Breast epithelium (tissue), 4 donors: ENCODE measurements at regions not wholly inside any gene's neighbourhood (a gene's known extent, or its start where the extent isn't known, plus 50 kb on each side); places are given as distances from the start of the nearest gene placed in this dataset.

Experiments used
- DNase-seq, 2 donors: peaks; one replicate each; pipeline ENCODE4 v3.0.0-alpha.2; 2019; ENCODE audit warnings: low spot score in 2 of 2
- H3K27ac ChIP-seq, 2 donors: fragments of 200-600 bp; sonication (generic) in 1 of 2; one replicate each; pipeline ENCODE4 v1.5.1; 2016 to 2019; ENCODE audit warnings: mild to moderate bottlenecking in 1 of 2
- H3K27me3 ChIP-seq, 2 donors: fragments of 200-600 bp; sonication (generic) in 1 of 2; one replicate each; pipeline versions ENCODE4 v1.5.1 to v1.6.0; 2017 to 2019; ENCODE audit warnings: control low read depth in 1 of 2, mild to moderate bottlenecking in 1 of 2
- H3K36me3 ChIP-seq: fragments of 200-600 bp; one replicate; pipeline ENCODE4 v1.5.1; 2019
- H3K4me1 ChIP-seq, 2 donors: fragments of 200-600 bp; sonication (generic); one replicate each; pipeline ENCODE4 v1.5.1; 2016 to 2019; ENCODE audit warnings: control low read depth in 1 of 2
- H3K4me3 ChIP-seq, 3 donors: fragments of 200-600 bp; sonication (generic); 1 replicate in 2 of 3; 2 replicates in 1 of 3; pipeline ENCODE4 v1.5.1; 2016 to 2019; ENCODE audit warnings: mild to moderate bottlenecking in 3 of 3, moderate library complexity in 2 of 3
- H3K9me3 ChIP-seq, 2 donors: fragments of 200-600 bp; sonication (generic) in 1 of 2; one replicate each; pipeline ENCODE4 v1.5.1; 2016 to 2019; ENCODE audit warnings: control low read depth in 1 of 2
- POLR2A ChIP-seq: fragments of 450-650 bp; IDR thresholded peaks from one replicate; pipeline ENCODE4 v1.6.1; 2016; ENCODE audit warnings: antibody characterized with exemption, mild to moderate bottlenecking, moderate library complexity
- POLR2AphosphoS5 ChIP-seq, 3 donors: sonication (generic); formaldehyde crosslinking; IDR thresholded peaks; one replicate each; pipeline ENCODE4 v1.6.1; 2017; ENCODE audit warnings: antibody characterized with exemption in 3 of 3
- intact Hi-C: fragments of 100-400 bp; cut with DNase I; formaldehyde crosslinking; loops from one replicate; pipeline ENCODE4 v1.15.1; 2023; ENCODE audit warnings: low total_unique reads
- TF ChIP-seq, protein P1 (sequence below), 3 donors: fragments of 450-650 bp; IDR thresholded peaks; one replicate each; pipeline ENCODE4 v1.5.1; 2016 to 2017; ENCODE audit warnings: antibody characterized with exemption in 3 of 3, mild to moderate bottlenecking in 3 of 3, moderate library complexity in 3 of 3

DNA sequence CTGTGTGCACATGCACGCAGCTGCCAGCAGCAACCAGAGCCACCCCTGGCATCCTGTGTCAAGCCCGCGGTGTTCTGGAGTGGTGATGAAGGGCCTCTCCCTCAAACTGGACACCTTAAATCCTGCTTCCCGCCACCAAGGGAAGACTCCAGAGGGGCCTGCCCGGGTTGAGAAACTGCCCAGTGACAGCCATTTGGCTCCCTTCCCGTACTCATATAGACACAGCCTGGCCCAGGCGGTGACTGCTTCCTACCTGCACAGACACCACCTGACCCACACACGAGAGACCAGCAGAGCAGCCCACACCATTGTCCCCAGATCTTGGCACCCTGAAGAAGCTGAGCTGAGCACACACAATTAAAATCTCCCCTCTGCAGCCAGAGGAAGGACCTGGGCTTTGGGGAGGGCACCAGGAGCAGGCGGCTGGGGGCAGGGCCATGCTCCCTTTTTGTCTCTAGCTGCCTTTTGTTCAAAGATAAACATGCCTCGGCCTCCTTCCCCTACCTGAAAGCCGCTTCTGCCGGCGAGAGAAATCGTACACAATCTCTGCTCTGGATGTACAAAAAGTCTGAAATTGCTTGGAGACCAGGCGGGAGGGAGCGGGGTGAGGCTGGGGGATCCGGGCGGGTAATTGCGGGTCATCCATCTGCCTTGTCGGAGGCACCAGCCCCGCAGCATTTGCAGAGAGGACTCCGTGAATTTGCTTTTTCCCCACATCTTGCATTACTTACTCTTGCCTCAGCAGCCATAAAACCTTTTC, 78.4 kb downstream of the TSPAN17 start:
- Histone ChIP-seq H3K4me1 (no peaks in the 10 kb centered on the region), H3K4me3 (no peak overlapping the region), H3K27me3 (peaks cover 0 to 38% of the 10 kb centered on the region in 2 donors), H3K36me3 (no peaks in the 10 kb centered on the region), H3K27ac (no peak overlapping the region), H3K9me3 (no peaks in the 10 kb centered on the region)
- intact Hi-C loops, result no loop called here
- no peak for DNase-seq
- TF ChIP-seq, protein P1, sequence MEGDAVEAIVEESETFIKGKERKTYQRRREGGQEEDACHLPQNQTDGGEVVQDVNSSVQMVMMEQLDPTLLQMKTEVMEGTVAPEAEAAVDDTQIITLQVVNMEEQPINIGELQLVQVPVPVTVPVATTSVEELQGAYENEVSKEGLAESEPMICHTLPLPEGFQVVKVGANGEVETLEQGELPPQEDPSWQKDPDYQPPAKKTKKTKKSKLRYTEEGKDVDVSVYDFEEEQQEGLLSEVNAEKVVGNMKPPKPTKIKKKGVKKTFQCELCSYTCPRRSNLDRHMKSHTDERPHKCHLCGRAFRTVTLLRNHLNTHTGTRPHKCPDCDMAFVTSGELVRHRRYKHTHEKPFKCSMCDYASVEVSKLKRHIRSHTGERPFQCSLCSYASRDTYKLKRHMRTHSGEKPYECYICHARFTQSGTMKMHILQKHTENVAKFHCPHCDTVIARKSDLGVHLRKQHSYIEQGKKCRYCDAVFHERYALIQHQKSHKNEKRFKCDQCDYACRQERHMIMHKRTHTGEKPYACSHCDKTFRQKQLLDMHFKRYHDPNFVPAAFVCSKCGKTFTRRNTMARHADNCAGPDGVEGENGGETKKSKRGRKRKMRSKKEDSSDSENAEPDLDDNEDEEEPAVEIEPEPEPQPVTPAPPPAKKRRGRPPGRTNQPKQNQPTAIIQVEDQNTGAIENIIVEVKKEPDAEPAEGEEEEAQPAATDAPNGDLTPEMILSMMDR (IDR thresholded peaks at IDR 0.05), result no peak
- TF ChIP-seq POLR2A (no peak), POLR2AphosphoS5 (IDR thresholded peaks at IDR 0.05) (no peak)

DNA sequence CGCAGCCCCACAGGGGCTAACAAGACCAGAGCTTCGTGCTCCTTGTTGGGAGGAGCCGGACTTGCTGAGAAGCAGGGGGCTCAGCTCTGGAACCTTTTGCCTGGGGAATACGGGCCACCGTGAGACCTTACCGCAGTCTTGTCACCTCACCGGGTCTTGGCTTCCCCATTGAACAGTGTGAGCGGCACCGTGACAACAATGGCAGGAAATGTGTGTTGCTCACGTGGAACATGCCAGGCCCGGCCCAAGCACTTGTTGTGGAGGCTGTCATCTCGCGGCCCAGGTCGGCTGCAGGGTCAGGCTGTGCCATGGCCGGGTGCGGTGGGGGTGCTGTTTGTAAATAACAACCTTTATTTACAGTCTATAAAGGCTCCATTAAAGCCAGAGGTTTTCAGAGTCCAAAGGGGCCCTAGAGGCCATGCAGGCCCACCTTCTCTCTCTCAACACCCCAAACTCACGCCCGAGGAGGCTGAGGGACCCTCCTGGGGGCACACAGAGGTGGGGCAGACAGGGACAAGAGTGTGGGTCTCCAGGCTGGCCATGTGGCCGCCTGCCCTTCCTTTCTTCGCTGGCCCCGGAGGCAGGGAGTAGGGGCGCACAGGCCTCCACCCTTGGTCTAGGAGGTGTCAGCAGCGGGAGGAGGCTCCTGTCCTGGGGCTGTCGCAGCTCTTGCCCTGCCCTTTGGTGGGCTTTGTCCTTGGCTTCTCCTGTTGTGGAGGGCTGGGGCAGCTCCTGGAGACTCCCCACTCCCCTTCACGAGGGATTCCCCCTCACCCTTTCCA, 79.7 kb downstream of the TSPAN17 start:
- H3K4me1 ChIP-seq, result no peaks in the 10 kb centered on the region
- no peak for DNase-seq
- no peak overlapping the region for H3K4me3 ChIP-seq
- H3K27me3 ChIP-seq, result peaks cover 0 to 46% of the 10 kb centered on the region in 2 donors
- intact Hi-C loops, result no loop called here
- H3K27ac ChIP-seq, result no peak overlapping the region
- TF ChIP-seq POLR2AphosphoS5 (IDR thresholded peaks at IDR 0.05), result no peak
- TF ChIP-seq, protein P1 (IDR thresholded peaks at IDR 0.05), result no peak
- no peak for TF ChIP-seq POLR2A
- no peaks in the 10 kb centered on the region for H3K9me3 ChIP-seq
- no peaks in the 10 kb centered on the region for H3K36me3 ChIP-seq

DNA sequence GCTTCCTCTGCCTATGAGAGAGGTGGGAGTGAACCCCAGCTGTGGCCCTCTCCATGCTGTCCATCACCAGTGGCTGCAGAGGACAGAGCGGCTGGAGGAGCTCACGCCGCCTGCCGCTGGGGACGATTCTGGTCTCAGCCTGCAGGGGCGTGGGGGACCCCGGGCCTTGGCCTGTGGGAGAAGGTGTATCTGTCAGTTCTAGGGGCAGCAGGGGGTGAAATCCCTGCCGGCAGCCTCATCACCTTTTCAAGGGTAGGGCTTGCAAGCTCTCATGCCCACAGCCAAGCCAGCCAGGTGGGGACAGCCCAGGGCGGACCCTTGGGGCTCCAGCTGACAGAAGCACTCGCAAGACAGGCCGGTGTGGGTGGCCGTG, 80.2 kb downstream of the TSPAN17 start:
- Histone ChIP-seq H3K4me3 (no peak overlapping the region), H3K27me3 (peaks cover 0 to 52% of the 10 kb centered on the region in 2 donors), H3K4me1 (no peaks in the 10 kb centered on the region), H3K9me3 (no peaks in the 10 kb centered on the region), H3K27ac (no peak overlapping the region), H3K36me3 (no peaks in the 10 kb centered on the region)
- intact Hi-C loops, result no loop called here
- DNase-seq, result no peak
- no peak for TF ChIP-seq POLR2A
- TF ChIP-seq, protein P1 (IDR thresholded peaks at IDR 0.05), result no peak
- no peak for TF ChIP-seq POLR2AphosphoS5 (IDR thresholded peaks at IDR 0.05)

DNA sequence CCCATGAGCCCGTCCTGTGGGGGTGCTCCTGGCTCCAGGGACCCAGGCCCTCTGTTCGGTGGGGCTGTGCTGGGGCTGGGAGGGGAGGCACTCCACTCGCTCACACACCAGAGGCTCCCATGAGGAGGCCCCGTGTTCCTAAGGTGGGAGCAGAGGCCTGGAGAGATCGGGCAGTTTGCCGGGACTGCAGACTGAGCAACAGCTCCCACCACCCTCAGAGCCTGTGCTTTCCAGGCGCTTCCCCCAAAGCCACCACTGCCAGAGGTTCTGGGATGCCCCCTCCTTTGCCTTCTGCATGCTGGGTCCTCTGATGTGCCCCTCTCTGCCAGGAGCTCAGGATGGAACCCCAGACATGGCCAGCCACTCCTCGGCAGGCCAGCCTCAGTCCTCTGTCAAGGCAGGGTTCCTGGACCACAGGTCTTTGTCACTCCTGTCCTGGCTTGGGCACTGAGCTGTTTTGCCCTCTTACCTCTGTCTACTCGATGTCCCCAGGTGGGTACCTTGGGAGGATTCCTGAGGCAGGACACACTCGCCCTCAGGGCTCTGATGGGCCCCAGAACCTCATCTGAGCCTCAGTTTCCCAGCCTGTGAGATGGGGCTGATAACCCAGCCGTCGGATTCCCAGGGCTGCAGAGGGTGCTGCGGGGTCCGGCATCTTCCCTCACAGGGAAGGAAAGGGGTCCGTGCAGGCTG, 80.8 kb downstream of the TSPAN17 start:
- no peaks in the 10 kb centered on the region for H3K9me3 ChIP-seq
- intact Hi-C loops, result no loop called here
- peaks cover 0 to 58% of the 10 kb centered on the region in 2 donors for H3K27me3 ChIP-seq
- no peaks in the 10 kb centered on the region for H3K36me3 ChIP-seq
- DNase-seq, result no peak
- H3K4me1 ChIP-seq, result no peaks in the 10 kb centered on the region
- H3K27ac ChIP-seq, result no peak overlapping the region
- TF ChIP-seq, protein P1 (IDR thresholded peaks at IDR 0.05), result no peak
- H3K4me3 ChIP-seq, result no peak overlapping the region

DNA sequence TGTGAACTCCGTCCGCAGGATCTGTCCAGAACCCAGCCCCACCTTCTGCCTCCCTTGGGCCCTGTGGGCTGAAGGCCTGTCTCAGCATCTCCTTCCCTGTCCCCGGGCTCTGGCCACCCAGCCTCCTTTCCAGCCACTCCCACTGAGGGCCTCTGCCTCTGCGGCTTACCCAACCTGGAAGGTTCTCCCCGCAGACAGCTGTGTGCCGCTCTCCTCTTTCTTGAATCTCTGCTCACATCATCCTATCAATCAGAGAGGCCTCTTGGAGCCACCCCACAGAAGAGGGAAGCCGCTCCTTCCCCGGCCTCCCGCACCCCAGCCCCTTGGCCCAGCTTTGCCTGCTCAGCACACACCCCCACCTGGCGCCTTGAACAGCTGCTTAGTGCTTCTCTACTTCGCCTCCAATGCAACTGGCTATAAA, 81.5 kb upstream of the UNC5A start:
- H3K4me1 ChIP-seq, result no peaks in the 10 kb centered on the region
- no peak overlapping the region for H3K27ac ChIP-seq
- no peak for DNase-seq
- H3K4me3 ChIP-seq, result no peak overlapping the region
- no peaks in the 10 kb centered on the region for H3K9me3 ChIP-seq
- TF ChIP-seq, protein P1 (IDR thresholded peaks at IDR 0.05), result no peak
- TF ChIP-seq POLR2AphosphoS5 (IDR thresholded peaks at IDR 0.05), result no peak
- no peak for TF ChIP-seq POLR2A
- intact Hi-C loops, result no loop called here
- no peaks in the 10 kb centered on the region for H3K36me3 ChIP-seq
- H3K27me3 ChIP-seq, result peaks cover 0 to 58% of the 10 kb centered on the region in 2 donors
